ENCODE measurements at regions not wholly inside any gene's neighbourhood (a gene's known extent, or its start where the extent isn't known, plus 50 kb on each side); places are given as distances from the start of the nearest gene placed in this dataset.

DNA sequence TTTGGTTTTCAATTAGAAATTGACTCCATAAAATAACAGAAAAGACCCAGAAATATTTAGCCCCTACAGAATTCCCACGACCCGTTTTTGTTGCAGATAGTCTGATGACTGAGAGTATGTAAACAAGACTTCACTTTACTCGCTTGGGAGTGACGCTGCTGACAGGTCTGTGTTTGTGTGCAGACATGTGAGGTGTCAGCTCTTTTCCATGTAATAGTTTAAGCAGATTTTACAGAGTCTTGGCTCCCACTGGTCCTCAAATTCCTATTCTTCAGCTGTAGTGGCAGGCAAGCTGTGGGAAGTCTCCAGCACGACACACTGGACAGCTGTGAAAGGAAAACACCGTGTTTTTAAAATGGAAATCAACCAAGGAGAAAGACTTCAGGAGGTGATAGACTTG is 455.7 kb downstream of the GABRG1 start:
- DNase-seq (no peak), ATAC-seq (ENCODE audit: low read depth in 2 of 2) (no peak)
- Histone ChIP-seq H3K4me1 (ENCODE audit: control insufficient read depth, insufficient read depth, low read length, poor library complexity, severe bottlenecking) (no peaks in the 10 kb centered on the region), H3K27me3 (ENCODE audit: control insufficient read depth, insufficient read depth, low read length) (no peaks in the 10 kb centered on the region), H3K27ac (ENCODE audit: insufficient read depth, low read length, poor library complexity, severe bottlenecking) (no peak overlapping the region), H3K4me3 (ENCODE audit: low read depth, low read length) (no peak overlapping the region), H3K9me3 (ENCODE audit: control insufficient read depth in 2 of 2, low read length in 2 of 2) (peaks cover 0 to 2% of the 10 kb centered on the region in 2 experiments), H3K36me3 (ENCODE audit: control insufficient read depth, insufficient read depth, low read length) (no peaks in the 10 kb centered on the region)
- Mint-ChIP-seq H3K4me1 (no peaks in the 10 kb centered on the region), H3K36me3 (no peaks in the 10 kb centered on the region), H3K27ac (no peak overlapping the region), H3K9me3 (peaks cover 3 to 16% (median 12%) of the 10 kb centered on the region in 7 donors), H3K4me3 (no peak overlapping the region), H3K27me3 (no peaks in the 10 kb centered on the region)

DNA sequence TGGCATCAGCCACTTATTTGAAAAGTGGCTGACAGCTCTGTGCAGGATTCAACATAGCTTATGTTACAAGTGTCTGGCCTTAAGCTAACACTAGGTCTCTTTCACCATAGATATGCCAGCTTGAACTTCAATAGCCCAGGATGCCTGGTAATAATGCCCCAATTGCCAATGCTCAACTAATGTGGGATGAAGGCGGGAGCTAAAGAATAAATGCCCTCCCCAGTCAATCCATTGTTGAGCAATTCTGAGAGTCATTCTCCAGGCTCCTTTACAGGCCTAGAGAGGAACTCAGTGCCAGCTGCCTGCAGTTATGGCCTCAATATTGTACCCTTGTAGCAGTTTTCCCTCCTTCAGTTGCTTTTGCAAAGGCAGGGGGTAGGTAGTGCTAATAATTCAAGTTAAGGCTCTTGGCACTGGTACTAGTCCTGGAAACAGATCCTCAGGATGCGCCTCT is 460.2 kb downstream of the GABRG1 start:
- H3K27ac ChIP-seq (ENCODE audit: insufficient read depth, low read length, poor library complexity, severe bottlenecking): no peak overlapping the region
- H3K4me1 ChIP-seq (ENCODE audit: control insufficient read depth, insufficient read depth, low read length, poor library complexity, severe bottlenecking): no peaks in the 10 kb centered on the region
- no peak for DNase-seq
- H3K27me3 Mint-ChIP-seq: no peaks in the 10 kb centered on the region
- no peak for ATAC-seq (ENCODE audit: low read depth in 2 of 2)
- H3K36me3 Mint-ChIP-seq: no peaks in the 10 kb centered on the region
- H3K9me3 ChIP-seq (ENCODE audit: control insufficient read depth in 2 of 2, low read length in 2 of 2): no peaks in the 10 kb centered on the region
- peaks cover 3 to 16% (median 4%) of the 10 kb centered on the region in 7 donors for H3K9me3 Mint-ChIP-seq
- no peaks in the 10 kb centered on the region for H3K36me3 ChIP-seq (ENCODE audit: control insufficient read depth, insufficient read depth, low read length)
- no peak overlapping the region for H3K27ac Mint-ChIP-seq
- no peak overlapping the region for H3K4me3 Mint-ChIP-seq
- no peak overlapping the region for H3K4me3 ChIP-seq (ENCODE audit: low read depth, low read length)
- H3K4me1 Mint-ChIP-seq: no peaks in the 10 kb centered on the region
- H3K27me3 ChIP-seq (ENCODE audit: control insufficient read depth, insufficient read depth, low read length): no peaks in the 10 kb centered on the region

DNA sequence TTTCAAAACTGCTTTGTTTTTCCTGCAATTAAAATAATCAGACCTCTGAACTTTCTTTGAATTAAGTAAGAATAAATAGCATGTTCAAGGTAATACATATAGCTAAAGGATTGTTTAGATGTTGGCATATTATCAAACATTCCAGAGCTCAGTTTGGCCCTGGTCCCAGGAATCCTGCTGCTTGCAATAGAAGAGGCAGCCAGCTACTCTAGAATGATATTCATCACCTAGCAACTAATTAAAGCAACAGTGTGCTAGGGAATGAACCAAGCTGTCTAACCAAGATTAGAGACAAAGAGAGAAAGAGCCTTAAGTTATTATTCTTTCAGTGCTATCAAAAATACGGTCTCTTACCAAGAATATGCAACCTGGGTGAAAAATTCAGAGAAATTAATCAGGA is 460.9 kb downstream of the GABRG1 start:
- no peak for ATAC-seq (ENCODE audit: low read depth in 2 of 2)
- Mint-ChIP-seq H3K27ac (no peak overlapping the region), H3K4me3 (no peak overlapping the region), H3K9me3 (peaks cover 3 to 16% (median 4%) of the 10 kb centered on the region in 7 donors), H3K27me3 (no peaks in the 10 kb centered on the region), H3K36me3 (no peaks in the 10 kb centered on the region), H3K4me1 (no peaks in the 10 kb centered on the region)
- H3K27me3 ChIP-seq (ENCODE audit: control insufficient read depth, insufficient read depth, low read length): no peaks in the 10 kb centered on the region
- H3K4me1 ChIP-seq (ENCODE audit: control insufficient read depth, insufficient read depth, low read length, poor library complexity, severe bottlenecking): no peaks in the 10 kb centered on the region
- H3K36me3 ChIP-seq (ENCODE audit: control insufficient read depth, insufficient read depth, low read length): no peaks in the 10 kb centered on the region
- H3K9me3 ChIP-seq (ENCODE audit: control insufficient read depth in 2 of 2, low read length in 2 of 2): no peaks in the 10 kb centered on the region
- no peak overlapping the region for H3K4me3 ChIP-seq (ENCODE audit: low read depth, low read length)
- DNase-seq: no peak
- no peak overlapping the region for H3K27ac ChIP-seq (ENCODE audit: insufficient read depth, low read length, poor library complexity, severe bottlenecking)

DNA sequence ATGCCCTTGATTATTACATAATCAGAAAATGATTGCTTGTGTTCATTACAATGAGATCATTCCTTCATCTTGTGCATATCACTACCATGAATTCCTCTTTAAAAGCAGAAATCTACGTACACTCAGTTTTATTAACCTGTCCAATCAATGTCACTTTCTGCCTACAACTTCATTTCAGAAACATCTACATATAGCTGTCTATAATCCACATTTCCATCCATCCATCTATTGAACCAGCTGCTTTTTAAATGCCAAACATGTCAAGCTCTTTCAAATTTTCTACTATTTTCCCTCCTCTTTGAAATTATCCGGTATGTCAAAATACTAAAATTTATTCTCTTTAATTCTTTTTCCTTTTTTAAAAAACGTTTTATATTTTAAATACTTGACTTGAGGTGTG is 462.0 kb downstream of the GABRG1 start:
- H3K4me1 ChIP-seq (ENCODE audit: control insufficient read depth, insufficient read depth, low read length, poor library complexity, severe bottlenecking): no peaks in the 10 kb centered on the region
- no peak overlapping the region for H3K27ac ChIP-seq (ENCODE audit: insufficient read depth, low read length, poor library complexity, severe bottlenecking)
- no peaks in the 10 kb centered on the region for H3K27me3 ChIP-seq (ENCODE audit: control insufficient read depth, insufficient read depth, low read length)
- Mint-ChIP-seq H3K4me1 (no peaks in the 10 kb centered on the region), H3K27me3 (no peaks in the 10 kb centered on the region), H3K36me3 (no peaks in the 10 kb centered on the region), H3K9me3 (peaks cover 2 to 16% (median 4%) of the 10 kb centered on the region in 7 donors), H3K4me3 (no peak overlapping the region), H3K27ac (no peak overlapping the region)
- H3K9me3 ChIP-seq (ENCODE audit: control insufficient read depth in 2 of 2, low read length in 2 of 2): no peaks in the 10 kb centered on the region
- H3K36me3 ChIP-seq (ENCODE audit: control insufficient read depth, insufficient read depth, low read length): no peaks in the 10 kb centered on the region
- no peak overlapping the region for H3K4me3 ChIP-seq (ENCODE audit: low read depth, low read length)
- no peak for DNase-seq
- no peak for ATAC-seq (ENCODE audit: low read depth in 2 of 2)

DNA sequence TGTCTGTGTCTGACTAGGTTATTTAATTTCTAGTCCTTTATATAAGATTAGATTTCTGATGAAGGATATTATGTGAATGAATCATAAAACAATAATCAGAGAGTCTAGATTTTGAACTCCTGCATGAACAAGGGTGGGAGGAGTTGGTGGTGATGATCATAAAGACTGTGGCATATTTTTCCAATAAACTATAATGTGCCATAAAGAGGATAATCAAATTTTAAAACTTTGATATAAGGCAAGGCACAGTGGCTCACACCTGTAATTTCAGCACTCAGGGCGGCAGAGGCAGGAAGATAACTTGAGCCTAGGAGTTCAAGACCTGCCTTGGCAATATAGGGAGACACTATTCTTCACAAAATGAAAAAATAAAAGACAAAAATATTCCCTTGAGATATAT is 473.3 kb downstream of the GABRG1 start:
- Mint-ChIP-seq H3K27me3 (no peaks in the 10 kb centered on the region), H3K36me3 (no peaks in the 10 kb centered on the region), H3K9me3 (peaks cover 1 to 18% (median 6%) of the 10 kb centered on the region in 7 donors), H3K4me1 (no peaks in the 10 kb centered on the region), H3K4me3 (no peak overlapping the region), H3K27ac (no peak overlapping the region)
- H3K4me1 ChIP-seq (ENCODE audit: control insufficient read depth, insufficient read depth, low read length, poor library complexity, severe bottlenecking): no peaks in the 10 kb centered on the region
- H3K27me3 ChIP-seq (ENCODE audit: control insufficient read depth, insufficient read depth, low read length): no peaks in the 10 kb centered on the region
- DNase-seq (no peak), ATAC-seq (ENCODE audit: low read depth in 2 of 2) (no peak)
- H3K27ac ChIP-seq (ENCODE audit: insufficient read depth, low read length, poor library complexity, severe bottlenecking): no peak overlapping the region
- H3K36me3 ChIP-seq (ENCODE audit: control insufficient read depth, insufficient read depth, low read length): no peaks in the 10 kb centered on the region
- H3K9me3 ChIP-seq (ENCODE audit: control insufficient read depth in 2 of 2, low read length in 2 of 2): no peaks in the 10 kb centered on the region
- no peak overlapping the region for H3K4me3 ChIP-seq (ENCODE audit: low read depth, low read length)

DNA sequence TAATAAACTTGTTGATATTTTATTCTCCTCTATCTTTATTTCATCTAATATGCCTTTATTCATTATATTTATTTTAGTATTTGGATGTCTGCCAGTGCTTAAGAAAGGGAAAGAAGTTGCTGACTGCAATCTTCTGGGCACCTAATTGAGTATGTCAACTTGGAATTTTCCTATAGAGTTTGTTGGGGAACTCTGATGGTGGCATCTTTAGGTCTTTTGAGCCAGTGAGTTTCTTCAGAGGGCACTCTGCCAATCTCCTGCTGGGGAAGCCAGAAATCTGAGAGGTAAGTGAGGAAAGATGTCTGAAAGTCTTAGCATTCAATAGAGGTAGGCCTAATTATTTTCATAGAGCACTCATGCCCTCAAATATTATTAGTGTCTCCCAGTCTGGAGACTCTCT is 475.0 kb downstream of the GABRG1 start:
- H3K36me3 ChIP-seq (ENCODE audit: control insufficient read depth, insufficient read depth, low read length): no peaks in the 10 kb centered on the region
- Mint-ChIP-seq H3K36me3 (no peaks in the 10 kb centered on the region), H3K27me3 (no peaks in the 10 kb centered on the region), H3K4me1 (no peaks in the 10 kb centered on the region), H3K27ac (no peak overlapping the region), H3K9me3 (peaks cover 0 to 14% (median 4%) of the 10 kb centered on the region in 7 donors), H3K4me3 (no peak overlapping the region)
- DNase-seq: no peak
- H3K4me3 ChIP-seq (ENCODE audit: low read depth, low read length): no peak overlapping the region
- H3K27me3 ChIP-seq (ENCODE audit: control insufficient read depth, insufficient read depth, low read length): no peaks in the 10 kb centered on the region
- H3K9me3 ChIP-seq (ENCODE audit: control insufficient read depth in 2 of 2, low read length in 2 of 2): no peaks in the 10 kb centered on the region
- H3K27ac ChIP-seq (ENCODE audit: insufficient read depth, low read length, poor library complexity, severe bottlenecking): no peak overlapping the region
- no peaks in the 10 kb centered on the region for H3K4me1 ChIP-seq (ENCODE audit: control insufficient read depth, insufficient read depth, low read length, poor library complexity, severe bottlenecking)
- no peak for ATAC-seq (ENCODE audit: low read depth in 2 of 2)

DNA sequence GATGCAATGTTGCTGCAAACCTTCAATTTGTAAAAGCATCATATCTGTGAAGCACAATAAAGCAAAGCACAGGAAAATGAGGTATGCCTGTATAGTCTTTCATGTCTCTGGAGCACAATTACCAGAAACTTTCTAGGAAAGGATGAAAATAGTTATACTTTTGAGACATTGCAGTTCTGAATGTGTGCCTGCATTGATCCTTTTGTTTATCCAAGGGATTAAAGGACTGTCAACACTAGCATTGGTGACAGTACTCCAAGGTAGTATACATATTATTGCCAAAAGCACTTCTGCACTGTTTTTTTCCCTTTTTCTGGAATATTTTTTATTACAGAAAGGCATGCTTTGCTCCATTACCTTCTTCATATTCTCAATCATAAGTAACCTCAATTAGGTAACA is 476.0 kb downstream of the GABRG1 start:
- no peaks in the 10 kb centered on the region for H3K27me3 ChIP-seq (ENCODE audit: control insufficient read depth, insufficient read depth, low read length)
- H3K27ac ChIP-seq (ENCODE audit: insufficient read depth, low read length, poor library complexity, severe bottlenecking): no peak overlapping the region
- H3K36me3 Mint-ChIP-seq: no peaks in the 10 kb centered on the region
- H3K27ac Mint-ChIP-seq: no peak overlapping the region
- no peaks in the 10 kb centered on the region for H3K36me3 ChIP-seq (ENCODE audit: control insufficient read depth, insufficient read depth, low read length)
- no peak overlapping the region for H3K4me3 ChIP-seq (ENCODE audit: low read depth, low read length)
- DNase-seq (no peak), ATAC-seq (ENCODE audit: low read depth in 2 of 2) (no peak)
- H3K9me3 Mint-ChIP-seq: peaks cover 0 to 19% (median 4%) of the 10 kb centered on the region in 7 donors
- H3K9me3 ChIP-seq (ENCODE audit: control insufficient read depth in 2 of 2, low read length in 2 of 2): no peaks in the 10 kb centered on the region
- H3K27me3 Mint-ChIP-seq: no peaks in the 10 kb centered on the region
- H3K4me1 ChIP-seq (ENCODE audit: control insufficient read depth, insufficient read depth, low read length, poor library complexity, severe bottlenecking): no peaks in the 10 kb centered on the region
- H3K4me3 Mint-ChIP-seq: no peak overlapping the region
- H3K4me1 Mint-ChIP-seq: no peaks in the 10 kb centered on the region

DNA sequence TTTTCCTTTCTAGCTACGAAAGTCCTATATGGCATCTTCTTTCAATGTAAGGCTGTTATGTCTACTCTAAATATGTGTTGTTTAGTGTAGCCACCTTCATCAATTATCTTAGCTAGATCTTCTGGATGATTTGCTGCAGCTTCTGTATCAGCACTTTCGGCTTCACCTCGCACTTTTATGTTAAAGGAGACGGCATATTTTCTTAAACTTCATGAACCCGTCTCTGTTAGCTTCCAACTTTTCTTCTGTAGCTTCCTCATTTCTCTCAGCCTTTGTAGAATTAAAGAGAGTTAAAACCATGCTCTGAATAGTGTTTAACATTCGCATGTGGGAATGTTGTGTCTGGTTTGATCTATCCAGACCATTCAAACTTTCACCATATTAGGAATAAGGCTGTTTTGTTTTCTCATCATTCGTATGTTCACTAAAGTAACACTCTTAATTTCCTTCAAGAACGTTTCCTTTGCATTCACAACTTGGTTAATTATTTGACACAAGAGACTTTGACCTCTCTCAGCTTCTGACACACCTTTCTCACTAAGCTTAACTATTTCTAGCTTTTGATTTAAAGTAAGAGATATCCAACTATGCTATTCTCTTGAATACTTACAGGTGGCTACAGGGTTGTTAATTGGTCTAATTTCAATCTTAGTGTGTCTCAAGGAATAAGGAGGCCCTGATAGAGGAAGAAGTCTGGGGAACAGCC is 476.8 kb downstream of the GABRG1 start:
- no peaks in the 10 kb centered on the region for H3K36me3 ChIP-seq (ENCODE audit: control insufficient read depth, insufficient read depth, low read length)
- H3K9me3 ChIP-seq (ENCODE audit: control insufficient read depth in 2 of 2, low read length in 2 of 2): no peaks in the 10 kb centered on the region
- ATAC-seq (ENCODE audit: low read depth in 2 of 2): no peak
- H3K4me3 ChIP-seq (ENCODE audit: low read depth, low read length): no peak overlapping the region
- no peaks in the 10 kb centered on the region for H3K27me3 ChIP-seq (ENCODE audit: control insufficient read depth, insufficient read depth, low read length)
- H3K4me3 Mint-ChIP-seq: no peak overlapping the region
- DNase-seq: no peak
- no peak overlapping the region for H3K27ac Mint-ChIP-seq
- H3K27ac ChIP-seq (ENCODE audit: insufficient read depth, low read length, poor library complexity, severe bottlenecking): no peak overlapping the region
- no peaks in the 10 kb centered on the region for H3K36me3 Mint-ChIP-seq
- H3K4me1 ChIP-seq (ENCODE audit: control insufficient read depth, insufficient read depth, low read length, poor library complexity, severe bottlenecking): no peaks in the 10 kb centered on the region
- H3K9me3 Mint-ChIP-seq: peaks cover 0 to 23% (median 4%) of the 10 kb centered on the region in 7 donors
- no peaks in the 10 kb centered on the region for H3K4me1 Mint-ChIP-seq
- H3K27me3 Mint-ChIP-seq: no peaks in the 10 kb centered on the region

Data from CD4-positive, CD25-positive, alpha-beta regulatory T cell (primary cell).